Gastroesophageal sphincter (tissue), 3 donors: ENCODE measurements at regions not wholly inside any gene's neighbourhood (a gene's known extent, or its start where the extent isn't known, plus 50 kb on each side); places are given as distances from the start of the nearest gene placed in this dataset.
"Not testable (repeated sequence)": the region's sequence is repeated elsewhere in the genome, so short reads cannot be mapped to it uniquely, and the experiment has no call there.

Source experiments
- CTCF ChIP-seq, 4 experiments: fragments of 200-600 bp in 2 of 4; fragments of 450-650 bp in 2 of 4; sonication (generic) in 1 of 4; IDR thresholded peaks; one replicate each; pipeline ENCODE4 v1.5.1; 2017 to 2019; ENCODE audit warnings: antibody characterized with exemption in 4 of 4, mild to moderate bottlenecking in 2 of 4, moderate library complexity in 2 of 4
- POLR2A ChIP-seq, 2 donors: fragments of 450-650 bp; IDR thresholded peaks; one replicate each; pipeline ENCODE4 v1.6.1; 2017; ENCODE audit warnings: antibody characterized with exemption in 2 of 2, mild to moderate bottlenecking in 2 of 2, moderate library complexity in 1 of 2

DNA sequence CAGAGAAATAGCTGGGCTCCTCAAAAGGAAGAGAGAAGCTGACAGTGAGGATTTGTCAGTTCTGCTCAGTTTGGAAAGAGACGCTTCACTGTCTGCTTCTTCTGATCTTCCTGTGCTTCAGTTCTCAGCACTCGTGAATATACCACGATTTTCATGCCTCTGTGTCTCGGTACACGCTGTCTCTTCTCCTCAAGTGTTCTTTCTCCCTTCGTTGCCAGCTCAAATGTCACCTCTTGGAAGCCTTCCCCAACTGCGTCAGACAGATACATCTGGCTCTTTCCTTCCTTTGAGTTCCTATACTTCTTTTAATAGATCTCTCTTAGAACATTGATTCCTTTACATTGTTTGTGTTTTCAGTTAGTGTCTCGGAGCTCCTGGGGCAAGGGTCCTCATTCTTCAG lies 90.6 kb upstream of the GOLGA6L4 start:
- TF ChIP-seq CTCF, POLR2A (IDR thresholded peaks at IDR 0.05): not testable (repeated sequence)
